ENCODE measurements at regions not wholly inside any gene's neighbourhood (a gene's known extent, or its start where the extent isn't known, plus 50 kb on each side); places are given as distances from the start of the nearest gene placed in this dataset.

DNA sequence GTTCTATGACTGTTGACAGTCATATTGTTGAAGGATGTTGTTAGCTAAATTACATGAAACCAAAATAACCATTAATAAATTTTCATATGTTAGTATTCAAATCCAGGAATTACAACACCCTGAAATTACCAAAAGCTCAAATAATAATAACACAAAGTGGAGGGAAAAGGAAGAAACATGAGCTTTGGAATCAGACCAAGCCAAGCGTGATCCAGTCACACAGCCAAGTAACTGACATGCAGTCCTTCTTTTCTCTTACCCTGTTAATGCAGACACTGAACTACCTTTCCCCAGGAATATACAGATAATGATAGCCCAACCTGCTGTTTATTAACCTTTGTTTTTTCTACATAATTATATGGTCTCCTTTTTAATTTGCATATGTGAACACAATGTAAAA is 130.2 kb downstream of the HS3ST1 start:
- TF ChIP-seq, protein P1, sequence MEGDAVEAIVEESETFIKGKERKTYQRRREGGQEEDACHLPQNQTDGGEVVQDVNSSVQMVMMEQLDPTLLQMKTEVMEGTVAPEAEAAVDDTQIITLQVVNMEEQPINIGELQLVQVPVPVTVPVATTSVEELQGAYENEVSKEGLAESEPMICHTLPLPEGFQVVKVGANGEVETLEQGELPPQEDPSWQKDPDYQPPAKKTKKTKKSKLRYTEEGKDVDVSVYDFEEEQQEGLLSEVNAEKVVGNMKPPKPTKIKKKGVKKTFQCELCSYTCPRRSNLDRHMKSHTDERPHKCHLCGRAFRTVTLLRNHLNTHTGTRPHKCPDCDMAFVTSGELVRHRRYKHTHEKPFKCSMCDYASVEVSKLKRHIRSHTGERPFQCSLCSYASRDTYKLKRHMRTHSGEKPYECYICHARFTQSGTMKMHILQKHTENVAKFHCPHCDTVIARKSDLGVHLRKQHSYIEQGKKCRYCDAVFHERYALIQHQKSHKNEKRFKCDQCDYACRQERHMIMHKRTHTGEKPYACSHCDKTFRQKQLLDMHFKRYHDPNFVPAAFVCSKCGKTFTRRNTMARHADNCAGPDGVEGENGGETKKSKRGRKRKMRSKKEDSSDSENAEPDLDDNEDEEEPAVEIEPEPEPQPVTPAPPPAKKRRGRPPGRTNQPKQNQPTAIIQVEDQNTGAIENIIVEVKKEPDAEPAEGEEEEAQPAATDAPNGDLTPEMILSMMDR (conservative IDR thresholded peaks at IDR 0.05; ENCODE audit: low read length): no peak
- TF ChIP-seq EZH2phosphoT487 (IDR thresholded peaks at IDR 0.05; ENCODE audit: borderline replicate concordance, low read depth, low read length): no peak
